Calu3 (cell line): ENCODE measurements at regions not wholly inside any gene's neighbourhood (a gene's known extent, or its start where the extent isn't known, plus 50 kb on each side); places are given as distances from the start of the nearest gene placed in this dataset.

Source experiments
- BruUV-seq: library from RNA; stranded (reverse); fragments of 400-500 nt; replicated peaks from 2 replicates; lab custom pipeline; 2021; lab: Mats Ljungman, UMichigan
- CTCF ChIA-PET: fragments of 300-600 bp; sonication (Branson Sonifier 250); formaldehyde crosslinking; loops from one replicate; lab custom pipeline; 2022; ENCODE audit warnings: antibody characterized with exemption; lab: Charles Lee
- DNase-seq: peaks from one replicate; pipeline ENCODE4 v3.0.0; 2022
- H3K27ac Mint-ChIP-seq: one replicate; pipeline ENCODE4 v1.8.0; 2022; ENCODE audit warnings: mixed read lengths; ENCODE audit not compliant: unreplicated experiment
- H3K27me3 Mint-ChIP-seq: one replicate; pipeline ENCODE4 v1.8.0; 2022; ENCODE audit warnings: mixed read lengths; ENCODE audit not compliant: unreplicated experiment
- H3K36me3 Mint-ChIP-seq: one replicate; pipeline ENCODE4 v1.8.0; 2022; ENCODE audit warnings: mild to moderate bottlenecking, moderate library complexity, mixed read lengths; ENCODE audit not compliant: insufficient read depth, unreplicated experiment
- H3K4me1 Mint-ChIP-seq: one replicate; pipeline ENCODE4 v1.8.0; 2022; ENCODE audit warnings: mild to moderate bottlenecking, low read depth, mixed read lengths; ENCODE audit not compliant: unreplicated experiment
- H3K4me3 Mint-ChIP-seq: one replicate; pipeline ENCODE4 v1.8.0; 2022; ENCODE audit warnings: mild to moderate bottlenecking, low read depth, moderate library complexity, mixed read lengths; ENCODE audit not compliant: unreplicated experiment
- H3K9me3 Mint-ChIP-seq: one replicate; pipeline ENCODE4 v1.8.0; 2022; ENCODE audit warnings: low read depth, mixed read lengths; ENCODE audit not compliant: unreplicated experiment
- intact Hi-C: fragments of 100-400 bp; cut with micrococcal nuclease; formaldehyde crosslinking; loops from one replicate; pipeline ENCODE4 v1.10.0; 2022; ENCODE audit not compliant: unreplicated experiment
- TF ChIP-seq, protein P1 (sequence below): fragments of 200-600 bp; IDR thresholded peaks from one replicate; pipeline ENCODE4 v1.8.0; 2022; ENCODE audit warnings: antibody characterized with exemption; ENCODE audit not compliant: unreplicated experiment

DNA sequence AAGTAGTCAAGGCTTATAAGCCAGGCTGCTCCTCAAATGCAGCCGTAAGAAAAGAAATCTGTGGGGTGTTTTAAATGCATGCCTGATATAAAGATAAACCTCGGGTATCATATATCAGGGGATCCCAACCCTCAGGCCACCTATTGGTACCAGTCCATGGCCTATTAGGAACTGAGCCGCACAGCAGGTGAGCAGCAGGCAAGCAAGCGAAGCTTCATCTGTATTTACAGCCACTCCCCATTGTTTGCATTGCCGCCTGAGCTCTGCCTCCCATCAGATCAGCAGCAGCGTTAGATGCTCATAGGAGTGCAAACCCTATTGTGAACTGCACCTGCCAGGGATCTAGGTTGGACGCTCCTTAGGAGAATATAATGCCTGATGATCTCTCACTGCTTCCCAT is 233.5 kb upstream of the SERP2 start:
- Mint-ChIP-seq H3K4me3 (no peak overlapping the region), H3K27me3 (no peaks in the 10 kb centered on the region), H3K4me1 (peaks cover 15% of the 10 kb centered on the region), H3K36me3 (peaks cover 13% of the 10 kb centered on the region), H3K27ac (no peak overlapping the region), H3K9me3 (no peaks in the 10 kb centered on the region)
- no TSS peak for BruUV-seq
- TF ChIP-seq, protein P1, sequence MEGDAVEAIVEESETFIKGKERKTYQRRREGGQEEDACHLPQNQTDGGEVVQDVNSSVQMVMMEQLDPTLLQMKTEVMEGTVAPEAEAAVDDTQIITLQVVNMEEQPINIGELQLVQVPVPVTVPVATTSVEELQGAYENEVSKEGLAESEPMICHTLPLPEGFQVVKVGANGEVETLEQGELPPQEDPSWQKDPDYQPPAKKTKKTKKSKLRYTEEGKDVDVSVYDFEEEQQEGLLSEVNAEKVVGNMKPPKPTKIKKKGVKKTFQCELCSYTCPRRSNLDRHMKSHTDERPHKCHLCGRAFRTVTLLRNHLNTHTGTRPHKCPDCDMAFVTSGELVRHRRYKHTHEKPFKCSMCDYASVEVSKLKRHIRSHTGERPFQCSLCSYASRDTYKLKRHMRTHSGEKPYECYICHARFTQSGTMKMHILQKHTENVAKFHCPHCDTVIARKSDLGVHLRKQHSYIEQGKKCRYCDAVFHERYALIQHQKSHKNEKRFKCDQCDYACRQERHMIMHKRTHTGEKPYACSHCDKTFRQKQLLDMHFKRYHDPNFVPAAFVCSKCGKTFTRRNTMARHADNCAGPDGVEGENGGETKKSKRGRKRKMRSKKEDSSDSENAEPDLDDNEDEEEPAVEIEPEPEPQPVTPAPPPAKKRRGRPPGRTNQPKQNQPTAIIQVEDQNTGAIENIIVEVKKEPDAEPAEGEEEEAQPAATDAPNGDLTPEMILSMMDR = no peak
- DNase-seq = no peak
- intact Hi-C loops = loop anchor here (5.0 to 10.0 kb wide), 2 partner anchors 175 to 297 kb away; no protein-coding TSS in a partner anchor
- CTCF ChIA-PET = no interaction called here

GRCh38 chr13:44140888-44141724 is 232.5 kb upstream of the SERP2 start:
- TF ChIP-seq, protein P1 = no peak
- H3K9me3 Mint-ChIP-seq = no peaks in the 10 kb centered on the region
- CTCF ChIA-PET = interaction anchor here (0.6 to 0.9 kb wide), 4 partner anchors 13 to 1324 kb away, joined by 3 to 5 read pairs (median 3); partner anchors contain the start of gene COG3
- H3K27me3 Mint-ChIP-seq = no peaks in the 10 kb centered on the region
- peak overlapping the region; percentile 85 for H3K27ac Mint-ChIP-seq
- no peak for DNase-seq
- H3K36me3 Mint-ChIP-seq = peaks cover 13% of the 10 kb centered on the region
- TSS peak; percentile 96 for BruUV-seq
- peak overlapping the region; percentile 75 for H3K4me3 Mint-ChIP-seq
- H3K4me1 Mint-ChIP-seq = peaks cover 20% of the 10 kb centered on the region
- intact Hi-C loops = loop anchor here (5.0 to 10.0 kb wide), 2 partner anchors 174 to 296 kb away; no protein-coding TSS in a partner anchor

GRCh38 chr13:44141725-44142539 is 231.7 kb upstream of the SERP2 start:
- CTCF ChIA-PET = interaction anchor here (0.6 to 0.9 kb wide), 3 partner anchors 12 to 293 kb away, joined by 3 to 5 read pairs (median 3); no protein-coding TSS in a partner anchor
- intact Hi-C loops = loop anchor here (5.0 to 10.0 kb wide), 2 partner anchors 173 to 295 kb away; no protein-coding TSS in a partner anchor
- peak overlapping the region; percentile 75 for H3K4me3 Mint-ChIP-seq
- peak overlapping the region; percentile 85 for H3K27ac Mint-ChIP-seq
- TF ChIP-seq, protein P1 = no peak
- BruUV-seq = no TSS peak
- H3K36me3 Mint-ChIP-seq = peaks cover 13% of the 10 kb centered on the region
- DNase-seq = peak; percentile 97
- no peaks in the 10 kb centered on the region for H3K9me3 Mint-ChIP-seq
- no peaks in the 10 kb centered on the region for H3K27me3 Mint-ChIP-seq
- H3K4me1 Mint-ChIP-seq = peaks cover 20% of the 10 kb centered on the region

- H3K9me3 Mint-ChIP-seq = no peaks in the 10 kb centered on the region
- H3K4me1 Mint-ChIP-seq = peaks cover 20% of the 10 kb centered on the region
- DNase-seq = no peak
- H3K27me3 Mint-ChIP-seq = no peaks in the 10 kb centered on the region
- peak overlapping the region; percentile 85 for H3K27ac Mint-ChIP-seq
- peak overlapping the region; percentile 75 for H3K4me3 Mint-ChIP-seq
- BruUV-seq = TSS peak; percentile 85
- TF ChIP-seq, protein P1 = no peak
- CTCF ChIA-PET = no interaction called here
- intact Hi-C loops = loop anchor here (5.0 to 10.0 kb wide), 2 partner anchors 172 to 295 kb away; no protein-coding TSS in a partner anchor
- H3K36me3 Mint-ChIP-seq = peaks cover 13% of the 10 kb centered on the region
Observed at GRCh38 chr13:44142540-44142867, 231.1 kb upstream of the SERP2 start.
